Stimulated activated memory B cell treated with anti-CD40 and anti-IgM and Interleukin-4, amounts not matched to agents 10 μg/mL and 1 μg/mL and 100 μg/mL, for 72 hours (primary cell): ENCODE measurements at regions not wholly inside any gene's neighbourhood (a gene's known extent, or its start where the extent isn't known, plus 50 kb on each side); places are given as distances from the start of the nearest gene placed in this dataset.
"Not testable (repeated sequence)": the region's sequence is repeated elsewhere in the genome, so short reads cannot be mapped to it uniquely, and the experiment has no call there.

Experiments used
- ATAC-seq: fragments of 150-1000 bp; cut with Tn5 transposase; 2 replicates; pipeline ENCODE4 v1.10.0; 2021
- H3K27ac Mint-ChIP-seq: one replicate; pipeline ENCODE4 v1.8.0; 2022; ENCODE audit warnings: mild to moderate bottlenecking, mixed read lengths
- H3K27me3 Mint-ChIP-seq: one replicate; pipeline ENCODE4 v1.8.0; 2022; ENCODE audit warnings: mixed read lengths
- H3K36me3 Mint-ChIP-seq: one replicate; pipeline ENCODE4 v1.8.0; 2022; ENCODE audit warnings: mixed read lengths
- H3K4me1 Mint-ChIP-seq: one replicate; pipeline ENCODE4 v1.8.0; 2022; ENCODE audit warnings: mixed read lengths
- H3K4me3 Mint-ChIP-seq: one replicate; pipeline ENCODE4 v1.8.0; 2022; ENCODE audit warnings: mild to moderate bottlenecking, moderate library complexity, mixed read lengths
- H3K9me3 Mint-ChIP-seq: one replicate; pipeline ENCODE4 v1.8.0; 2022; ENCODE audit warnings: mixed read lengths

- Mint-ChIP-seq H3K27ac (no peak overlapping the region), H3K4me1 (no peaks in the 10 kb centered on the region), H3K4me3 (no peak overlapping the region), H3K9me3 (peaks cover 3% of the 10 kb centered on the region), H3K27me3 (peaks cover 1% of the 10 kb centered on the region), H3K36me3 (no peaks in the 10 kb centered on the region)
- no peak for ATAC-seq
These were observed 117.5 kb downstream of the NOG start for GRCh38 chr17:56710986-56711385.

- no peaks in the 10 kb centered on the region for H3K36me3 Mint-ChIP-seq
- no peak overlapping the region for H3K27ac Mint-ChIP-seq
- H3K27me3 Mint-ChIP-seq, result peaks cover 6% of the 10 kb centered on the region
- no peak overlapping the region for H3K4me3 Mint-ChIP-seq
- H3K9me3 Mint-ChIP-seq, result peaks cover 3% of the 10 kb centered on the region
- peak; percentile 90 for ATAC-seq
- peaks cover 6% of the 10 kb centered on the region for H3K4me1 Mint-ChIP-seq
These were observed 117.9 kb downstream of the C17orf67 start for GRCh38 chr17:56715613-56716357.

GRCh38 chr17:56717471-56717870 lies 116.2 kb downstream of the C17orf67 start:
- Mint-ChIP-seq H3K27ac (no peak overlapping the region), H3K27me3 (peaks cover 6% of the 10 kb centered on the region), H3K9me3 (no peaks in the 10 kb centered on the region), H3K4me3 (no peak overlapping the region), H3K36me3 (no peaks in the 10 kb centered on the region), H3K4me1 (peaks cover 6% of the 10 kb centered on the region)
- no peak for ATAC-seq

- peaks cover 6% of the 10 kb centered on the region for H3K4me1 Mint-ChIP-seq
- no peak overlapping the region for H3K4me3 Mint-ChIP-seq
- H3K9me3 Mint-ChIP-seq, result no peaks in the 10 kb centered on the region
- peaks cover 6% of the 10 kb centered on the region for H3K27me3 Mint-ChIP-seq
- no peak overlapping the region for H3K27ac Mint-ChIP-seq
- ATAC-seq, result no peak
- no peaks in the 10 kb centered on the region for H3K36me3 Mint-ChIP-seq
These were observed 115.2 kb downstream of the C17orf67 start for GRCh38 chr17:56718515-56718914.

- no peak for ATAC-seq
- peaks cover 13% of the 10 kb centered on the region for H3K27me3 Mint-ChIP-seq
- peaks cover 2% of the 10 kb centered on the region for H3K4me1 Mint-ChIP-seq
- H3K36me3 Mint-ChIP-seq, result no peaks in the 10 kb centered on the region
- no peaks in the 10 kb centered on the region for H3K9me3 Mint-ChIP-seq
- no peak overlapping the region for H3K4me3 Mint-ChIP-seq
- H3K27ac Mint-ChIP-seq, result no peak overlapping the region
These were observed 110.3 kb downstream of the C17orf67 start for GRCh38 chr17:56723421-56723820.

GRCh38 chr17:56724664-56725063 lies 109.1 kb downstream of the C17orf67 start:
- H3K36me3 Mint-ChIP-seq, result no peaks in the 10 kb centered on the region
- peaks cover 8% of the 10 kb centered on the region for H3K27me3 Mint-ChIP-seq
- H3K4me1 Mint-ChIP-seq, result no peaks in the 10 kb centered on the region
- no peak overlapping the region for H3K27ac Mint-ChIP-seq
- no peak for ATAC-seq
- no peak overlapping the region for H3K4me3 Mint-ChIP-seq
- H3K9me3 Mint-ChIP-seq, result no peaks in the 10 kb centered on the region

- H3K36me3 Mint-ChIP-seq, result no peaks in the 10 kb centered on the region
- no peak for ATAC-seq
- no peaks in the 10 kb centered on the region for H3K4me1 Mint-ChIP-seq
- H3K27me3 Mint-ChIP-seq, result peaks cover 8% of the 10 kb centered on the region
- no peak overlapping the region for H3K27ac Mint-ChIP-seq
- H3K4me3 Mint-ChIP-seq, result no peak overlapping the region
- H3K9me3 Mint-ChIP-seq, result no peaks in the 10 kb centered on the region
These were observed 108.6 kb downstream of the C17orf67 start for GRCh38 chr17:56725144-56725543.

GRCh38 chr17:56727876-56728617 lies 105.7 kb downstream of the C17orf67 start:
- no peak overlapping the region for H3K4me3 Mint-ChIP-seq
- H3K9me3 Mint-ChIP-seq, result no peaks in the 10 kb centered on the region
- H3K36me3 Mint-ChIP-seq, result no peaks in the 10 kb centered on the region
- no peak overlapping the region for H3K27ac Mint-ChIP-seq
- H3K27me3 Mint-ChIP-seq, result peaks cover 23% of the 10 kb centered on the region
- ATAC-seq, result no peak
- H3K4me1 Mint-ChIP-seq, result no peaks in the 10 kb centered on the region

GRCh38 chr17:56731096-56731495 lies 102.6 kb downstream of the C17orf67 start:
- H3K27ac Mint-ChIP-seq, ATAC-seq, H3K9me3 Mint-ChIP-seq, H3K36me3 Mint-ChIP-seq, H3K4me3 Mint-ChIP-seq, H3K4me1 Mint-ChIP-seq: not testable (repeated sequence)
- H3K27me3 Mint-ChIP-seq, result peaks cover 23% of the 10 kb centered on the region

- no peaks in the 10 kb centered on the region for H3K9me3 Mint-ChIP-seq
- peaks cover 15% of the 10 kb centered on the region for H3K27me3 Mint-ChIP-seq
- H3K4me1 Mint-ChIP-seq, result no peaks in the 10 kb centered on the region
- no peak overlapping the region for H3K4me3 Mint-ChIP-seq
- ATAC-seq, result no peak
- no peak overlapping the region for H3K27ac Mint-ChIP-seq
- no peaks in the 10 kb centered on the region for H3K36me3 Mint-ChIP-seq
These were observed 99.9 kb downstream of the C17orf67 start for GRCh38 chr17:56733833-56734232.

GRCh38 chr17:56735842-56736241 lies 97.9 kb downstream of the C17orf67 start:
- ATAC-seq, result no peak
- Mint-ChIP-seq H3K27me3 (peaks cover 24% of the 10 kb centered on the region), H3K36me3 (no peaks in the 10 kb centered on the region), H3K27ac (no peak overlapping the region), H3K4me1 (no peaks in the 10 kb centered on the region), H3K9me3 (no peaks in the 10 kb centered on the region), H3K4me3 (no peak overlapping the region)

- Mint-ChIP-seq H3K27me3 (peaks cover 9% of the 10 kb centered on the region), H3K27ac (no peak overlapping the region), H3K9me3 (no peaks in the 10 kb centered on the region), H3K4me1 (no peaks in the 10 kb centered on the region), H3K4me3 (no peak overlapping the region), H3K36me3 (no peaks in the 10 kb centered on the region)
- ATAC-seq, result no peak
These were observed 96.1 kb downstream of the C17orf67 start for GRCh38 chr17:56737421-56738161.

GRCh38 chr17:56739376-56739775 lies 94.3 kb downstream of the C17orf67 start:
- no peaks in the 10 kb centered on the region for H3K36me3 Mint-ChIP-seq
- ATAC-seq, result no peak
- H3K27ac Mint-ChIP-seq, result no peak overlapping the region
- H3K4me3 Mint-ChIP-seq, result no peak overlapping the region
- peaks cover 9% of the 10 kb centered on the region for H3K27me3 Mint-ChIP-seq
- no peaks in the 10 kb centered on the region for H3K4me1 Mint-ChIP-seq
- no peaks in the 10 kb centered on the region for H3K9me3 Mint-ChIP-seq

GRCh38 chr17:56739776-56740175 lies 93.9 kb downstream of the C17orf67 start:
- Mint-ChIP-seq H3K4me3 (no peak overlapping the region), H3K9me3 (no peaks in the 10 kb centered on the region), H3K4me1 (no peaks in the 10 kb centered on the region), H3K27ac (no peak overlapping the region), H3K36me3 (no peaks in the 10 kb centered on the region), H3K27me3 (peaks cover 9% of the 10 kb centered on the region)
- ATAC-seq, result no peak

- ATAC-seq, result no peak
- Mint-ChIP-seq H3K9me3 (no peaks in the 10 kb centered on the region), H3K36me3 (no peaks in the 10 kb centered on the region), H3K27ac (no peak overlapping the region), H3K4me3 (no peak overlapping the region), H3K27me3 (peaks cover 9% of the 10 kb centered on the region), H3K4me1 (no peaks in the 10 kb centered on the region)
These were observed 93.2 kb downstream of the C17orf67 start for GRCh38 chr17:56740481-56740880.
